Panc1 (cell line): ENCODE measurements at regions not wholly inside any gene's neighbourhood (a gene's known extent, or its start where the extent isn't known, plus 50 kb on each side); places are given as distances from the start of the nearest gene placed in this dataset.

ENCODE experiments used
- ATAC-seq: fragments of 200-7000 bp; cut with Tn5 transposase; 2 replicates; pipeline ENCODE4 v1.9.1; 2020; ENCODE audit warnings: mild to moderate bottlenecking, moderate library complexity
- BruUV-seq: library from RNA; stranded (reverse); fragments of 400-500 nt; replicated peaks from 2 replicates; lab custom pipeline; 2021; lab: Mats Ljungman, UMichigan
- CTCF ChIA-PET: fragments of 300-600 bp; sonication (Branson Sonifier 250); formaldehyde crosslinking; loops from one replicate; lab custom pipeline; 2022; ENCODE audit warnings: antibody characterized with exemption; lab: Charles Lee
- POLR2A ChIA-PET: fragments of 300-600 bp; sonication (Branson Sonifier 250); formaldehyde crosslinking; loops from one replicate; lab custom pipeline; 2022; ENCODE audit warnings: antibody characterized with exemption; lab: Charles Lee
- DNase-seq: peaks from one replicate; pipeline ENCODE4 v3.0.0-alpha.2; 2010; ENCODE audit warnings: low read depth, low spot score
- H3K27ac ChIP-seq: 2 replicates; pipeline ENCODE4 v1.5.1; 2011; ENCODE audit warnings: mild to moderate bottlenecking, low read length, inconsistent platforms
- H3K27me3 ChIP-seq: fragments of 200-500 bp; sonication (Bioruptor generic); 2 replicates; pipeline ENCODE4 v1.6.0; 2014; ENCODE audit warnings: low read length, inconsistent platforms; ENCODE audit not compliant: control insufficient read depth, insufficient read depth
- H3K36me3 ChIP-seq: fragments of 200-500 bp; sonication (Bioruptor generic); 2 replicates; pipeline ENCODE4 v1.5.1; 2014; ENCODE audit warnings: inconsistent platforms, mild to moderate bottlenecking, low read length, moderate library complexity; ENCODE audit not compliant: control insufficient read depth, insufficient read depth
- H3K4me1 ChIP-seq: 2 replicates; pipeline ENCODE4 v1.5.1; 2011; ENCODE audit warnings: inconsistent platforms, mild to moderate bottlenecking, low read length, moderate library complexity; ENCODE audit not compliant: control insufficient read depth, insufficient read depth
- H3K4me3 ChIP-seq, 2 experiments: 2 replicates each; pipeline ENCODE4 v1.5.1; 2011 to 2012; ENCODE audit warnings: low read depth in 2 of 2, low read length in 2 of 2, mild to moderate bottlenecking in 2 of 2, inconsistent platforms in 1 of 2, moderate library complexity in 1 of 2
- H3K9me3 ChIP-seq: fragments of 200-500 bp; sonication (Bioruptor generic); 2 replicates; pipeline ENCODE4 v1.5.1; 2014; ENCODE audit warnings: low read depth, mild to moderate bottlenecking, inconsistent platforms, low read length, moderate library complexity; ENCODE audit not compliant: control insufficient read depth, insufficient read depth
- POLR2AphosphoS5 ChIP-seq: IDR thresholded peaks from 2 replicates; pipeline ENCODE4 v1.6.1; 2012; ENCODE audit warnings: mild to moderate bottlenecking, low read depth, low read length, moderate library complexity
- TCF7L2 ChIP-seq: IDR thresholded peaks from 2 replicates; pipeline ENCODE4 v1.6.1; 2011; ENCODE audit warnings: mild to moderate bottlenecking, low read depth, low read length, inconsistent platforms
- in situ Hi-C: cut with HindIII; loops from 2 replicates; pipeline ENCODE4 v1.10.0; 2016; ENCODE audit warnings: low sequenced_read_pairs, low pct_unique_long_range_greater_than_20kb
- intact Hi-C: fragments of 100-400 bp; cut with micrococcal nuclease; formaldehyde crosslinking; loops from one replicate; pipeline ENCODE4 v1.10.0; 2022; ENCODE audit not compliant: unreplicated experiment
- TF ChIP-seq, protein P1 (sequence below), 2 experiments: IDR thresholded peaks; 2 replicates each; pipeline ENCODE4 v1.6.1; 2011 to 2012; ENCODE audit warnings: low read depth in 2 of 2, control low read depth in 1 of 2, low read length in 1 of 2, mild to moderate bottlenecking in 1 of 2, moderate library complexity in 1 of 2; ENCODE audit not compliant: insufficient read depth in 1 of 2
- TF ChIP-seq, protein P2 (sequence below): fragments of 450-650 bp; IDR thresholded peaks from 2 replicates; pipeline ENCODE4 v1.5.1; 2017; ENCODE audit warnings: mild to moderate bottlenecking

DNA sequence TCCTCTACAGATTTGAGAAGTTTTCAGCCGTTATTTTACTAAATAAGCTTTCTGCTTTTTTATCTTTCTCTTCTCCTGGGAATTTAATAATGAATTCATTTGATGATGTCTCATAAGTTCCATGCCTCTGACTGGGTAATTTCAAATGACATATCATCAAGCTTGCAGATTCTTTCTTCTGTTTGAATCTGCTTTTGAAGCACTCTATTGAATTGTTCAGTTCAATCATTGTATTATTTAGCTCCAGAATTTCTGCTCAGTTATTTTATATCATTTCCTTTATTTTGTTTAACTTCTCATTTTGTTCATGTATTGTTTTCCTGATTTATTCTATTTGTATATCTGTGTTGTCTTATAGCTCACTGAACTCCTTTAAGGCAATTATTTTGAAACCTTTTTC lies 196.9 kb upstream of the CNTNAP2 start:
- CTCF ChIA-PET, result no interaction called here
- ATAC-seq, result no peak
- Histone ChIP-seq H3K9me3 (peaks cover 8% of the 10 kb centered on the region), H3K27ac (no peak overlapping the region), H3K4me3 (no peak overlapping the region), H3K27me3 (no peaks in the 10 kb centered on the region), H3K36me3 (no peaks in the 10 kb centered on the region), H3K4me1 (no peaks in the 10 kb centered on the region)
- DNase-seq, result no peak
- intact Hi-C loops (no loop called here), in situ Hi-C loops (no loop called here)
- BruUV-seq, result no TSS peak
- POLR2A ChIA-PET, result no interaction called here
- TF ChIP-seq POLR2AphosphoS5, result no peak
- no peak for TF ChIP-seq TCF7L2
- TF ChIP-seq, protein P1, sequence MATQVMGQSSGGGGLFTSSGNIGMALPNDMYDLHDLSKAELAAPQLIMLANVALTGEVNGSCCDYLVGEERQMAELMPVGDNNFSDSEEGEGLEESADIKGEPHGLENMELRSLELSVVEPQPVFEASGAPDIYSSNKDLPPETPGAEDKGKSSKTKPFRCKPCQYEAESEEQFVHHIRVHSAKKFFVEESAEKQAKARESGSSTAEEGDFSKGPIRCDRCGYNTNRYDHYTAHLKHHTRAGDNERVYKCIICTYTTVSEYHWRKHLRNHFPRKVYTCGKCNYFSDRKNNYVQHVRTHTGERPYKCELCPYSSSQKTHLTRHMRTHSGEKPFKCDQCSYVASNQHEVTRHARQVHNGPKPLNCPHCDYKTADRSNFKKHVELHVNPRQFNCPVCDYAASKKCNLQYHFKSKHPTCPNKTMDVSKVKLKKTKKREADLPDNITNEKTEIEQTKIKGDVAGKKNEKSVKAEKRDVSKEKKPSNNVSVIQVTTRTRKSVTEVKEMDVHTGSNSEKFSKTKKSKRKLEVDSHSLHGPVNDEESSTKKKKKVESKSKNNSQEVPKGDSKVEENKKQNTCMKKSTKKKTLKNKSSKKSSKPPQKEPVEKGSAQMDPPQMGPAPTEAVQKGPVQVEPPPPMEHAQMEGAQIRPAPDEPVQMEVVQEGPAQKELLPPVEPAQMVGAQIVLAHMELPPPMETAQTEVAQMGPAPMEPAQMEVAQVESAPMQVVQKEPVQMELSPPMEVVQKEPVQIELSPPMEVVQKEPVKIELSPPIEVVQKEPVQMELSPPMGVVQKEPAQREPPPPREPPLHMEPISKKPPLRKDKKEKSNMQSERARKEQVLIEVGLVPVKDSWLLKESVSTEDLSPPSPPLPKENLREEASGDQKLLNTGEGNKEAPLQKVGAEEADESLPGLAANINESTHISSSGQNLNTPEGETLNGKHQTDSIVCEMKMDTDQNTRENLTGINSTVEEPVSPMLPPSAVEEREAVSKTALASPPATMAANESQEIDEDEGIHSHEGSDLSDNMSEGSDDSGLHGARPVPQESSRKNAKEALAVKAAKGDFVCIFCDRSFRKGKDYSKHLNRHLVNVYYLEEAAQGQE (IDR thresholded peaks at IDR 0.05; ENCODE audit: insufficient read depth in 1 of 2, low read depth in 2 of 2, low read length in 1 of 2), result no peak

DNA sequence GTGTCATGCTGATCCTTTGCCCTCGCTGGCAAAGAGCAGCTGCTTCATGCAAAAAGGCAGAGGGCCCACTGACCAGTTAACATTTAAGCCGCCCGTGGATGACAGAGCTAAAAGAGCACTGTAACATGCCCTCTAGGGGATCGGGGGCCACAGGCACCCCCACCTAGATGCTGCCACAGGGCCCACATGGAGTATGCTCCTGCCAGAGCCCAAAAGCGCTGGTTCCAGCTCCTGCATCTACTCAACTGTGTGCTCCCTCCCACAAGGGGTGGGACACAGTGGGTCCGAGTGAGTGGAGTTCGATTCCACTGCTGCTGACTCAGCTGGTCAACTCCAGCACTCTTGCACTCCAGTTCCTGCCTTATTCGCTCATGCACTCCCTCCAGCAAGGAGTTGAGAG lies 199.8 kb upstream of the CNTNAP2 start:
- TF ChIP-seq TCF7L2, result no peak
- TF ChIP-seq, protein P1 (IDR thresholded peaks at IDR 0.05; ENCODE audit: insufficient read depth in 1 of 2, low read depth in 2 of 2, low read length in 1 of 2), result no peak
- TF ChIP-seq, protein P2, sequence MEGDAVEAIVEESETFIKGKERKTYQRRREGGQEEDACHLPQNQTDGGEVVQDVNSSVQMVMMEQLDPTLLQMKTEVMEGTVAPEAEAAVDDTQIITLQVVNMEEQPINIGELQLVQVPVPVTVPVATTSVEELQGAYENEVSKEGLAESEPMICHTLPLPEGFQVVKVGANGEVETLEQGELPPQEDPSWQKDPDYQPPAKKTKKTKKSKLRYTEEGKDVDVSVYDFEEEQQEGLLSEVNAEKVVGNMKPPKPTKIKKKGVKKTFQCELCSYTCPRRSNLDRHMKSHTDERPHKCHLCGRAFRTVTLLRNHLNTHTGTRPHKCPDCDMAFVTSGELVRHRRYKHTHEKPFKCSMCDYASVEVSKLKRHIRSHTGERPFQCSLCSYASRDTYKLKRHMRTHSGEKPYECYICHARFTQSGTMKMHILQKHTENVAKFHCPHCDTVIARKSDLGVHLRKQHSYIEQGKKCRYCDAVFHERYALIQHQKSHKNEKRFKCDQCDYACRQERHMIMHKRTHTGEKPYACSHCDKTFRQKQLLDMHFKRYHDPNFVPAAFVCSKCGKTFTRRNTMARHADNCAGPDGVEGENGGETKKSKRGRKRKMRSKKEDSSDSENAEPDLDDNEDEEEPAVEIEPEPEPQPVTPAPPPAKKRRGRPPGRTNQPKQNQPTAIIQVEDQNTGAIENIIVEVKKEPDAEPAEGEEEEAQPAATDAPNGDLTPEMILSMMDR, result no peak
- H3K4me3 ChIP-seq, result no peak overlapping the region

More for the DNA sequence above, 199.8 kb upstream of the CNTNAP2 start:
- DNase-seq, result no peak
- intact Hi-C loops (no loop called here), in situ Hi-C loops (no loop called here)
- ATAC-seq, result no peak
- no TSS peak for BruUV-seq
- Histone ChIP-seq H3K27me3 (no peaks in the 10 kb centered on the region), H3K9me3 (peaks cover 8% of the 10 kb centered on the region), H3K4me1 (no peaks in the 10 kb centered on the region), H3K27ac (no peak overlapping the region), H3K36me3 (no peaks in the 10 kb centered on the region)
- ChIA-PET POLR2A (no interaction called here), CTCF (no interaction called here)
